SK-N-SH (cell line): ENCODE measurements at regions not wholly inside any gene's neighbourhood (a gene's known extent, or its start where the extent isn't known, plus 50 kb on each side); places are given as distances from the start of the nearest gene placed in this dataset.

Experiments used
- CTCF ChIA-PET: fragments of 300-600, 350-600 bp; formaldehyde crosslinking; extraction: SDS; loops from one replicate; lab custom pipeline; 2021; lab: Yijun Ruan, JAX
- POLR2A ChIA-PET: fragments of 350-600 bp; sonication (Branson Sonifier 250); formaldehyde crosslinking; extraction: SDS; loops from one replicate; lab custom pipeline; 2020; ENCODE audit warnings: antibody characterized with exemption, inconsistent platforms; lab: Yijun Ruan, JAX
- DNase-seq: peaks from one replicate; pipeline ENCODE4 v3.0.0; 2012
- H2AFZ ChIP-seq: fragments of 200-600 bp; sonication (generic); 2 replicates; pipeline ENCODE4 v1.8.1; 2016; ENCODE audit warnings: antibody characterized with exemption, mild to moderate bottlenecking, low read depth
- H3F3A ChIP-seq: fragments of 200-600 bp; sonication (generic); replicated peaks from 2 replicates; pipeline ENCODE3; 2016; ENCODE audit warnings: antibody characterized with exemption, mild to moderate bottlenecking; ENCODE audit not compliant: insufficient read depth
- H3K27ac ChIP-seq, 2 experiments: fragments of 200-500 bp in 1 of 2; fragments of 200-600 bp in 1 of 2; sonication (Bioruptor generic) in 1 of 2; sonication (generic), shearing (Covaris generic) in 1 of 2; 2 replicates each; pipeline versions ENCODE4 v1.5.1 to v1.6.1; 2014 to 2016; ENCODE audit warnings: low read depth in 2 of 2, inconsistent platforms in 1 of 2, low read length in 1 of 2, mild to moderate bottlenecking in 1 of 2, mixed read lengths in 1 of 2
- H3K27me3 ChIP-seq: fragments of 200-600 bp; sonication (generic), shearing (Covaris generic); 2 replicates; pipeline ENCODE4 v1.6.1; 2016; ENCODE audit warnings: mixed run types; ENCODE audit not compliant: insufficient read depth
- H3K36me3 ChIP-seq, 2 experiments: fragments of 200-500 bp in 1 of 2; fragments of 200-600 bp in 1 of 2; sonication (Bioruptor generic) in 1 of 2; sonication (generic) in 1 of 2; replicated peaks in 1 of 2; 2 replicates each; pipeline versions ENCODE3 to v1.5.1; 2014 to 2016; ENCODE audit warnings: low read length in 1 of 2, mild to moderate bottlenecking in 1 of 2; ENCODE audit not compliant: insufficient read depth in 2 of 2, control insufficient read depth in 1 of 2
- H3K4me1 ChIP-seq, 2 experiments: fragments of 200-500 bp in 1 of 2; fragments of 200-600 bp in 1 of 2; sonication (Bioruptor generic) in 1 of 2; sonication (generic), shearing (Covaris generic) in 1 of 2; 2 replicates each; pipeline versions ENCODE4 v1.5.1 to v1.6.1; 2014 to 2016; ENCODE audit warnings: low read depth in 1 of 2, low read length in 1 of 2, mixed run types in 1 of 2; ENCODE audit not compliant: insufficient read depth in 2 of 2, control insufficient read depth in 1 of 2
- H3K4me2 ChIP-seq: fragments of 200-600 bp; sonication (generic), shearing (Covaris generic); 2 replicates; pipeline ENCODE4 v1.6.1; 2017; ENCODE audit warnings: mixed run types
- H3K4me3 ChIP-seq, 2 experiments: fragments of 200-500 bp in 1 of 2; fragments of 200-600 bp in 1 of 2; sonication (Bioruptor generic) in 1 of 2; sonication (generic), shearing (Covaris generic) in 1 of 2; 2 replicates each; pipeline versions ENCODE4 v1.5.1 to v1.8.1; 2014 to 2016; ENCODE audit warnings: low read depth in 2 of 2, inconsistent platforms in 1 of 2, low read length in 1 of 2, mild to moderate bottlenecking in 1 of 2, mixed read lengths in 1 of 2, moderate library complexity in 1 of 2
- H3K79me2 ChIP-seq: fragments of 200-600 bp; sonication (generic); 2 replicates; pipeline ENCODE4 v1.8.1; 2017; ENCODE audit warnings: mild to moderate bottlenecking; ENCODE audit not compliant: insufficient read depth
- H3K9ac ChIP-seq: fragments of 200-600 bp; sonication (generic); 2 replicates; pipeline ENCODE4 v1.6.1; 2017; ENCODE audit warnings: mixed run types
- H3K9me2 ChIP-seq: fragments of 200-600 bp; sonication (generic); 2 replicates; pipeline ENCODE4 v1.6.1; 2017; ENCODE audit warnings: mixed run types
- H3K9me3 ChIP-seq: fragments of 200-600 bp; sonication (generic); 2 replicates; pipeline ENCODE4 v1.6.1; 2017; ENCODE audit warnings: mixed run types, mild to moderate bottlenecking, moderate library complexity
- H4K20me1 ChIP-seq: fragments of 200-600 bp; sonication (generic); 2 replicates; pipeline ENCODE4 v1.6.1; 2017; ENCODE audit warnings: mild to moderate bottlenecking, mixed run types; ENCODE audit not compliant: insufficient read depth
- ELF1 ChIP-seq: IDR thresholded peaks from 2 replicates; pipeline ENCODE4 v1.4.0; 2012
- EP300 ChIP-seq, 2 experiments: IDR thresholded peaks; 2 replicates each; pipeline versions ENCODE4 v1.4.0 to v1.6.1; 2012; ENCODE audit warnings: borderline replicate concordance in 1 of 2, low read depth in 1 of 2, low read length in 1 of 2
- GABPA ChIP-seq: IDR thresholded peaks from 2 replicates; pipeline ENCODE4 v1.4.0; 2012; ENCODE audit warnings: low read depth, mild to moderate bottlenecking
- GATA2 ChIP-seq: sonication (generic); formaldehyde crosslinking; IDR thresholded peaks from 2 replicates; pipeline ENCODE4 v1.5.0; 2020; ENCODE audit warnings: mild to moderate bottlenecking, missing genetic modification reagents
- IRF3 ChIP-seq: fragments of 150-350 bp; IDR thresholded peaks from 2 replicates; pipeline ENCODE4 v1.6.1; 2016; ENCODE audit warnings: mild to moderate bottlenecking, low read depth, low read length
- MXI1 ChIP-seq: IDR thresholded peaks from 2 replicates; pipeline ENCODE4 v1.6.1; 2012; ENCODE audit warnings: mild to moderate bottlenecking, low read depth, low read length, improper control_type of control experiment
- NRF1 ChIP-seq: IDR thresholded peaks from 2 replicates; pipeline ENCODE4 v1.6.1; 2012; ENCODE audit warnings: low read depth, mild to moderate bottlenecking, low read length
- POLR2AphosphoS5 ChIP-seq: IDR thresholded peaks from 2 replicates; pipeline ENCODE4 v1.6.1; 2012; ENCODE audit warnings: low read depth, low read length
- RAD21 ChIP-seq: IDR thresholded peaks from 2 replicates; pipeline ENCODE4 v1.6.1; 2012; ENCODE audit warnings: mild to moderate bottlenecking, low read length
- RFX5 ChIP-seq: IDR thresholded peaks from 2 replicates; pipeline ENCODE4 v1.6.1; 2012; ENCODE audit warnings: mild to moderate bottlenecking, improper control_type of control experiment, low read length
- SIN3A ChIP-seq: IDR thresholded peaks from 2 replicates; pipeline ENCODE4 v1.6.1; 2012; ENCODE audit warnings: low read depth, mild to moderate bottlenecking, low read length, moderate library complexity, borderline replicate concordance
- SMC3 ChIP-seq: IDR thresholded peaks from 2 replicates; pipeline ENCODE4 v1.6.1; 2012; ENCODE audit warnings: low read depth, low read length, improper control_type of control experiment
- TAF1 ChIP-seq: IDR thresholded peaks from 2 replicates; pipeline ENCODE4 v1.6.1; 2012; ENCODE audit warnings: low read depth, mild to moderate bottlenecking, low read length, moderate library complexity, borderline replicate concordance
- TCF12 ChIP-seq: IDR thresholded peaks from 2 replicates; pipeline ENCODE4 v1.4.0; 2012
- YY1 ChIP-seq: IDR thresholded peaks from 2 replicates; pipeline ENCODE4 v1.4.0; 2012; ENCODE audit warnings: low read depth, mild to moderate bottlenecking
- WGBS: methylation state at CpG from one replicate; pipeline ENCODE4 v1.1.6; 2017; ENCODE audit warnings: low lambda C conversion rate; 5-methylcytosine and 5-hydroxymethylcytosine counted together
- TF ChIP-seq, protein P1 (sequence below): IDR thresholded peaks from 2 replicates; pipeline ENCODE4; 2012
- TF ChIP-seq, protein P2 (sequence below): IDR thresholded peaks from 2 replicates; pipeline ENCODE4 v1.4.0; 2012; ENCODE audit warnings: low read depth
- TF ChIP-seq, protein P3 (sequence below): fragments of 150-350 bp; IDR thresholded peaks from 2 replicates; pipeline ENCODE4 v1.6.1; 2017; ENCODE audit warnings: antibody characterized with exemption, low read length, low read depth, borderline replicate concordance

DNA sequence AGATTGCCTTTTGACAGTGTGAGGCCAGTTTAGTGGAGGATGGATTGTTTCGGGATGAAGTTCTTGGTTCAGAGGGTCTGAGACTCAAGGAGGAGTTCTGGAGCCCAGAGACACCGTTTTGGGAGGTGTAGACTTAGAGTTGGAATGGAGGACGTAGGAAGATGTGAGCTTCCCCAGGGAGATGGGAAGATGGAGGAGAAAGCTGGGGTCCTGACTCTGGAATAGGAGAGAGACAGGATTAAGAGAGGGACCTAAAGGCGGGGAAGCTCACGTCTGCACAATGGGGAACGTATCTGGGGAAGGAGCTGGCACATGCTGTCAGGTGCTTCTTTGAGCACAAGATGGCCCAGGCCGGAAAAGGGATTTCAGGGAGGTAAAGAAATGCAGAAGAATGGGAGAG is 71.3 kb upstream of the CLDN5 start:
- Histone ChIP-seq H3K4me3 (no peak overlapping the region), H3K27me3 (no peaks in the 10 kb centered on the region), H3K9me2 (no peaks in the 10 kb centered on the region), H3K9me3 (no peaks in the 10 kb centered on the region), H3K4me1 (no peaks in the 10 kb centered on the region; a peak in 1 of 4 replicates), H2AFZ (no peak overlapping the region), H3K79me2 (no peaks in the 10 kb centered on the region), H4K20me1 (no peaks in the 10 kb centered on the region), H3F3A (no peaks in the 10 kb centered on the region), H3K36me3 (no peaks in the 10 kb centered on the region), H3K27ac (no peak overlapping the region), H3K4me2 (no peak overlapping the region), H3K9ac (no peak overlapping the region)
- 53% methylated on average over 7 of the region's 7 CpGs for WGBS
- TF ChIP-seq GATA2 (CRISPR knock-in tag) (no peak), SMC3 (no peak), RFX5 (no peak), IRF3 (no peak), ELF1 (no peak), SIN3A (no peak), MXI1 (no peak), TAF1 (no peak), RAD21 (no peak), TCF12 (no peak), YY1 (no peak), EP300 (IDR thresholded peaks at IDR 0.05; ENCODE audit: borderline replicate concordance in 1 of 2, low read depth in 1 of 2, low read length in 1 of 2) (no peak), GABPA (no peak), POLR2AphosphoS5 (no peak), NRF1 (no peak)
- TF ChIP-seq, protein P1, sequence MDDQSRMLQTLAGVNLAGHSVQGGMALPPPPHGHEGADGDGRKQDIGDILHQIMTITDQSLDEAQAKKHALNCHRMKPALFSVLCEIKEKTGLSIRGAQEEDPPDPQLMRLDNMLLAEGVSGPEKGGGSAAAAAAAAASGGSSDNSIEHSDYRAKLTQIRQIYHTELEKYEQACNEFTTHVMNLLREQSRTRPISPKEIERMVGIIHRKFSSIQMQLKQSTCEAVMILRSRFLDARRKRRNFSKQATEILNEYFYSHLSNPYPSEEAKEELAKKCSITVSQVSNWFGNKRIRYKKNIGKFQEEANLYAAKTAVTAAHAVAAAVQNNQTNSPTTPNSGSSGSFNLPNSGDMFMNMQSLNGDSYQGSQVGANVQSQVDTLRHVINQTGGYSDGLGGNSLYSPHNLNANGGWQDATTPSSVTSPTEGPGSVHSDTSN = no peak
- TF ChIP-seq, protein P2, sequence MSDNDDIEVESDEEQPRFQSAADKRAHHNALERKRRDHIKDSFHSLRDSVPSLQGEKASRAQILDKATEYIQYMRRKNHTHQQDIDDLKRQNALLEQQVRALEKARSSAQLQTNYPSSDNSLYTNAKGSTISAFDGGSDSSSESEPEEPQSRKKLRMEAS = no peak
- TF ChIP-seq, protein P3, sequence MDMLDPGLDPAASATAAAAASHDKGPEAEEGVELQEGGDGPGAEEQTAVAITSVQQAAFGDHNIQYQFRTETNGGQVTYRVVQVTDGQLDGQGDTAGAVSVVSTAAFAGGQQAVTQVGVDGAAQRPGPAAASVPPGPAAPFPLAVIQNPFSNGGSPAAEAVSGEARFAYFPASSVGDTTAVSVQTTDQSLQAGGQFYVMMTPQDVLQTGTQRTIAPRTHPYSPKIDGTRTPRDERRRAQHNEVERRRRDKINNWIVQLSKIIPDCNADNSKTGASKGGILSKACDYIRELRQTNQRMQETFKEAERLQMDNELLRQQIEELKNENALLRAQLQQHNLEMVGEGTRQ = no peak
- ChIA-PET CTCF (interaction anchor here (0.9 to 3.5 kb wide), 3 partner anchors 34 to 45 kb away, joined by 3 to 12 read pairs (median 5); no protein-coding TSS in a partner anchor), POLR2A (no interaction called here)
- no peak for DNase-seq
